Vagina (tissue), 2 donors: ENCODE measurements at regions not wholly inside any gene's neighbourhood (a gene's known extent, or its start where the extent isn't known, plus 50 kb on each side); places are given as distances from the start of the nearest gene placed in this dataset.
"Not testable (repeated sequence)": the region's sequence is repeated elsewhere in the genome, so short reads cannot be mapped to it uniquely, and the experiment has no call there.

Experiments
- DNase-seq, 2 donors: peaks; one replicate each; pipeline ENCODE4 v3.0.0-alpha.2; 2017; ENCODE audit errors: extremely low spot score in 2 of 2
- H3K27ac ChIP-seq: fragments of 200-600 bp; sonication (generic); one replicate; pipeline ENCODE4 v1.5.1; 2019
- H3K27me3 ChIP-seq: fragments of 200-600 bp; sonication (generic); one replicate; pipeline ENCODE4 v1.5.1; 2019
- H3K36me3 ChIP-seq, 2 donors: fragments of 200-600 bp; sonication (generic); one replicate each; pipeline ENCODE4 v1.5.1; 2017 to 2019
- H3K4me1 ChIP-seq: fragments of 200-600 bp; sonication (generic); one replicate; pipeline ENCODE4 v1.5.1; 2019
- H3K4me3 ChIP-seq, 2 donors: fragments of 200-600 bp; sonication (generic); 1 replicate in 1 of 2; 2 replicates in 1 of 2; pipeline ENCODE4 v1.5.1; 2016 to 2019
- H3K9me3 ChIP-seq: fragments of 200-600 bp; sonication (generic); one replicate; pipeline ENCODE4 v1.5.1; 2019
- POLR2A ChIP-seq, 2 donors: fragments of 450-650 bp; IDR thresholded peaks; one replicate each; pipeline ENCODE4 v1.6.1; 2017; ENCODE audit warnings: antibody characterized with exemption in 2 of 2, mild to moderate bottlenecking in 2 of 2, moderate library complexity in 2 of 2
- POLR2AphosphoS5 ChIP-seq, 2 donors: sonication (generic); formaldehyde crosslinking; IDR thresholded peaks; one replicate each; pipeline ENCODE4 v1.9.0; 2017; ENCODE audit warnings: antibody characterized with exemption in 2 of 2, mild to moderate bottlenecking in 2 of 2, low read depth in 1 of 2; ENCODE audit not compliant: insufficient read depth in 1 of 2
- intact Hi-C: fragments of 100-400 bp; cut with DNase I; formaldehyde crosslinking; loops from one replicate; pipeline ENCODE4 v1.15.1; 2023
- TF ChIP-seq, protein P1 (sequence below), 3 experiments: fragments of 450-650 bp in 2 of 3; fragments of 200-600 bp in 1 of 3; sonication (generic) in 1 of 3; IDR thresholded peaks; one replicate each; pipeline ENCODE4 v1.5.1; 2017 to 2019; ENCODE audit warnings: antibody characterized with exemption in 3 of 3, mild to moderate bottlenecking in 2 of 3, moderate library complexity in 2 of 3

DNA sequence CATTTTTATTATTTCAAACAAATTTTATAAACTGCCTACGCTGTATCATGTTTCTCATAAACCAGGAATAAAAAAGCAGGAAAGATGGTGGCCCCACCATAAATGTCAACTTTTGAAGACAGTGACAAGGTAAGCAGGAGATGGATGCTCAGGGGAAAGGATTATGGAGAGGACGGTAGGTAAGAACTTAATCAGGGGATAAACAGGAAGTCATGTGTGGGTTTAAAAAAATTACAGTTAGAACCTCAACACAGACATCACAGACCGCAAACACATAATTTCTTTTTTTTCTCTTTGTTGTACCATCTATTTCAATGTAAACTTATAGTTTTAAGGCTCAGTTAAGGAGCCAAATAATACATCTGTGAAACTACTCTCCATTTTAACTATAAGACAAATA, 575.2 kb upstream of the SLC8A1 start:
- no peak for TF ChIP-seq POLR2AphosphoS5 (IDR thresholded peaks at IDR 0.05; ENCODE audit: insufficient read depth in 1 of 2, low read depth in 1 of 2)
- TF ChIP-seq, protein P1, sequence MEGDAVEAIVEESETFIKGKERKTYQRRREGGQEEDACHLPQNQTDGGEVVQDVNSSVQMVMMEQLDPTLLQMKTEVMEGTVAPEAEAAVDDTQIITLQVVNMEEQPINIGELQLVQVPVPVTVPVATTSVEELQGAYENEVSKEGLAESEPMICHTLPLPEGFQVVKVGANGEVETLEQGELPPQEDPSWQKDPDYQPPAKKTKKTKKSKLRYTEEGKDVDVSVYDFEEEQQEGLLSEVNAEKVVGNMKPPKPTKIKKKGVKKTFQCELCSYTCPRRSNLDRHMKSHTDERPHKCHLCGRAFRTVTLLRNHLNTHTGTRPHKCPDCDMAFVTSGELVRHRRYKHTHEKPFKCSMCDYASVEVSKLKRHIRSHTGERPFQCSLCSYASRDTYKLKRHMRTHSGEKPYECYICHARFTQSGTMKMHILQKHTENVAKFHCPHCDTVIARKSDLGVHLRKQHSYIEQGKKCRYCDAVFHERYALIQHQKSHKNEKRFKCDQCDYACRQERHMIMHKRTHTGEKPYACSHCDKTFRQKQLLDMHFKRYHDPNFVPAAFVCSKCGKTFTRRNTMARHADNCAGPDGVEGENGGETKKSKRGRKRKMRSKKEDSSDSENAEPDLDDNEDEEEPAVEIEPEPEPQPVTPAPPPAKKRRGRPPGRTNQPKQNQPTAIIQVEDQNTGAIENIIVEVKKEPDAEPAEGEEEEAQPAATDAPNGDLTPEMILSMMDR (IDR thresholded peaks at IDR 0.05), result no peak
- TF ChIP-seq POLR2A (IDR thresholded peaks at IDR 0.05), result no peak
- H3K9me3 ChIP-seq, result no peaks in the 10 kb centered on the region
- no peaks in the 10 kb centered on the region for H3K27me3 ChIP-seq
- no peaks in the 10 kb centered on the region for H3K36me3 ChIP-seq
- no peak for DNase-seq
- H3K27ac ChIP-seq, result no peak overlapping the region
- H3K4me3 ChIP-seq, result no peak overlapping the region
- intact Hi-C loops, result no loop called here
- H3K4me1 ChIP-seq, result no peaks in the 10 kb centered on the region

DNA sequence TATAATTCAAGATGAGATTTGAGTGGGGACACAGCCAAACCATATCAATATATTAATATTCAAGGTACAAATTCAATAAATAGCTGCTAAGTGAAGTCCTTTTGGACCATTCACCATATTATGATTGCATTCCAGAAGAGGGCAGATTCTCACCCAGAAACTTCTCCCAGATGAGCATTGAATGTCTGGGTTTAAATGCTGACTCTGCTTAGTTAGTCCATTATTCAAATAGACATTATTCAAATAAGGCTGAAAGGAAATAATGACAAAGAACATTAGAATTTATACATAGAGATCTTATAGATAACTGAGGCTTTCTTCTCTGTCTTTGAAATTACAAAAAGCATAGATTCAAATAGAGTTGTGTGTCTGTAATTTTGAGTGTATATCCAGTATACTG, 579.4 kb upstream of the SLC8A1 start:
- Histone ChIP-seq H3K4me3 (no peak overlapping the region), H3K9me3 (no peaks in the 10 kb centered on the region), H3K36me3 (no peaks in the 10 kb centered on the region), H3K27me3 (no peaks in the 10 kb centered on the region), H3K4me1 (no peaks in the 10 kb centered on the region), H3K27ac (no peak overlapping the region)
- intact Hi-C loops, result no loop called here
- no peak for DNase-seq
- TF ChIP-seq, protein P1 (IDR thresholded peaks at IDR 0.05), result no peak
- TF ChIP-seq POLR2A (IDR thresholded peaks at IDR 0.05) (no peak), POLR2AphosphoS5 (IDR thresholded peaks at IDR 0.05; ENCODE audit: insufficient read depth in 1 of 2, low read depth in 1 of 2) (no peak)

GRCh38 chr2:41032715-41033114, 580.8 kb upstream of the SLC8A1 start:
- Histone ChIP-seq H3K27me3 (no peaks in the 10 kb centered on the region), H3K4me3 (no peak overlapping the region), H3K36me3 (no peaks in the 10 kb centered on the region), H3K27ac (no peak overlapping the region), H3K9me3 (no peaks in the 10 kb centered on the region), H3K4me1 (no peaks in the 10 kb centered on the region)
- TF ChIP-seq POLR2A (IDR thresholded peaks at IDR 0.05), result no peak
- no peak for TF ChIP-seq POLR2AphosphoS5 (IDR thresholded peaks at IDR 0.05; ENCODE audit: insufficient read depth in 1 of 2, low read depth in 1 of 2)
- TF ChIP-seq, protein P1 (IDR thresholded peaks at IDR 0.05), result no peak
- no peak for DNase-seq
- intact Hi-C loops, result no loop called here

GRCh38 chr2:41033127-41033526, 581.2 kb upstream of the SLC8A1 start:
- no peak overlapping the region for H3K4me3 ChIP-seq
- intact Hi-C loops, result no loop called here
- TF ChIP-seq, protein P1 (IDR thresholded peaks at IDR 0.05), result no peak
- no peak for TF ChIP-seq POLR2AphosphoS5 (IDR thresholded peaks at IDR 0.05; ENCODE audit: insufficient read depth in 1 of 2, low read depth in 1 of 2)
- no peak for TF ChIP-seq POLR2A (IDR thresholded peaks at IDR 0.05)
- no peak overlapping the region for H3K27ac ChIP-seq
- H3K27me3 ChIP-seq, result no peaks in the 10 kb centered on the region
- no peak for DNase-seq
- no peaks in the 10 kb centered on the region for H3K9me3 ChIP-seq
- H3K4me1 ChIP-seq, result no peaks in the 10 kb centered on the region
- H3K36me3 ChIP-seq, result no peaks in the 10 kb centered on the region

DNA sequence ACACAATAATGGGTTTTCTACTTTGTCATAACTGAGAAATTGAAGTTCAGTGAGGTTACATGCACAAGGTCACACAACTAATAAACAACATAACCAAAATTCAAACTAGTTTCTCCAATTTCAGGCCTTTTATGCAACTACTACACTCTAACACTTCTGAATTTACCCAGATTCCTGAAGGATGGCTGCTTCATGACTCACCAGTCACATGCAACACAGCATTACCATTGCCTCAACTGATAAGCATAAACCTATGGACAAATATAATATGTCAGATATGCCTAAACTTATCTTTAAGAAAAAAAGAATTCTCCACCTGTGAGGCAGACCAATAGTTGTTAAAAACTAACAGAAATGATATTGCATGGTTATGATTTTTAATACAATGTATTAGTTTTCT, 586.5 kb upstream of the SLC8A1 start:
- H3K4me1 ChIP-seq, result no peaks in the 10 kb centered on the region
- TF ChIP-seq POLR2A (IDR thresholded peaks at IDR 0.05), result no peak
- TF ChIP-seq, protein P1 (IDR thresholded peaks at IDR 0.05), result no peak
- no peak for TF ChIP-seq POLR2AphosphoS5 (IDR thresholded peaks at IDR 0.05; ENCODE audit: insufficient read depth in 1 of 2, low read depth in 1 of 2)
- no peaks in the 10 kb centered on the region for H3K9me3 ChIP-seq
- intact Hi-C loops, result no loop called here
- no peak overlapping the region for H3K4me3 ChIP-seq
- no peak for DNase-seq
- no peak overlapping the region for H3K27ac ChIP-seq
- H3K36me3 ChIP-seq, result no peaks in the 10 kb centered on the region
- H3K27me3 ChIP-seq, result no peaks in the 10 kb centered on the region

- H3K27ac ChIP-seq, H3K9me3 ChIP-seq, DNase-seq, H3K27me3 ChIP-seq, H3K36me3 ChIP-seq, H3K4me1 ChIP-seq, H3K4me3 ChIP-seq: not testable (repeated sequence)
- intact Hi-C loops, result loop anchor here (10.0 kb wide), 1 partner anchor 1385 kb away; no protein-coding TSS in a partner anchor
These were observed 587.9 kb upstream of the SLC8A1 start for GRCh38 chr2:41039750-41040149.
